Gastroesophageal sphincter (tissue), 3 donors: ENCODE measurements at regions not wholly inside any gene's neighbourhood (a gene's known extent, or its start where the extent isn't known, plus 50 kb on each side); places are given as distances from the start of the nearest gene placed in this dataset.

Experiments used
- CTCF ChIP-seq, 4 experiments: fragments of 200-600 bp in 2 of 4; fragments of 450-650 bp in 2 of 4; sonication (generic) in 1 of 4; IDR thresholded peaks; one replicate each; pipeline ENCODE4 v1.5.1; 2017 to 2019; ENCODE audit warnings: antibody characterized with exemption in 4 of 4, mild to moderate bottlenecking in 2 of 4, moderate library complexity in 2 of 4
- POLR2AphosphoS5 ChIP-seq: sonication (generic); formaldehyde crosslinking; IDR thresholded peaks from one replicate; pipeline ENCODE4 v1.6.1; 2017; ENCODE audit warnings: antibody characterized with exemption

DNA sequence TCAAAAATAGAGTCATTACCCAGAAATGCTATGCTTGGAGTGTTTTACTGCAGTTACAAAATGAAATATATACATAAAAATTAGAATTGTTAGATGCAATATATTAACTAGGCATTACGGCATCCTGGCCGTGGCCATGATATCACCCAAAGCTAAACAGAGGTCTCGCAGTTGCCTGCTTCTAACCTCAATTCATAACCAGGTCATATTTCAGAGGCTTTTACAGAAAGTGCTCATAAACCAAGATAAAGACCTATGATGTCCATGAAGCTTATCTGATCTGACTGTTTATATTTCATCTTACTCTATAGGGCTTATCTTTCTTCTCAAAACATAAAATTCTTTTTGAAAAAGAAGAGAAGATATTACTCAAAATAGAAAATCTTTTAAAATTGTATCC is 664.5 kb upstream of the SALL1 start:
- TF ChIP-seq CTCF (IDR thresholded peaks at IDR 0.05) (no peak), POLR2AphosphoS5 (no peak)
